ENCODE measurements at regions not wholly inside any gene's neighbourhood (a gene's known extent, or its start where the extent isn't known, plus 50 kb on each side); places are given as distances from the start of the nearest gene placed in this dataset.

DNA sequence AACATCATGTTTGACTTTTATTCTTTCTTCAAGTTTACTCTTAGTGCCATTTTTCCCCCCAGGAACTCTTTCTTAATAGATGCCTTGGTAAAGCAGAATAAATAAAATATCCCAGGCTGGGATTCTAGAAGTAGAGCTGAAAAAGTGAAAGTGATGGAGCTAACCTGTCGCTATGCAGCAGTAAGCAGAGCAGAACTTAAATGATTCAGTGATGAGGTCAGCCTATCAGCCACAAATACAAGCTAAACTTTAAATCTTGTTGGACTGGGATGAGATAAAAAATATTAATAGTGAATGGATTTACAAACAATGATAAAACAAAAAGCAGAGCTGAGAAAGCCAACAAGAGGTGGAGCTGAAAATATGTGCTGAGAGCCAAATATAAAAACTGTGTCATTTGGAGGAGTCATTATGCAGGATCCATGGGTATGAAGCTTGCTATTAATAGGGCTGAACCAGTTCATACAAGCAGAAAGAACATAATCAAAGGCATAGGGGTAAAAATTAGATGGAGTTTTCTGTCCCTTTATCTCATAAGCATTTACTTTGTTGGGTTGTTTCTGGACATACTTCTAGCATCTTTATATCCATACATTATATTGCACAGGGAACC lies 877.8 kb downstream of the EPHA7 start:
- H3K9me3 ChIP-seq = no peaks in the 10 kb centered on the region
- no peak overlapping the region for H3K27ac ChIP-seq
- WGBS (ENCODE audit: missing lambda C conversion rate) = 4% methylated on average over 1 of the region's 1 CpG
- DNase-seq (ENCODE audit: low read depth in 1 of 2, low spot score in 1 of 2) = no peak
- POLR2A ChIA-PET = no interaction called here
- H3K4me3 ChIP-seq = no peak overlapping the region
- FAIRE-seq = no peak
- no peaks in the 10 kb centered on the region for H3K4me1 ChIP-seq
- ATAC-seq = no peak
- no peak overlapping the region for H3K4me2 ChIP-seq
- CTCF ChIA-PET = interaction anchor here (0.5 kb wide), 1 partner anchor 1570 kb away, joined by 3 read pairs; no protein-coding TSS in a partner anchor
- TF ChIP-seq CEBPB (IDR thresholded peaks at IDR 0.05) (no peak), KDM5A (IDR thresholded peaks at IDR 0.05) (no peak), MYC (IDR thresholded peaks at IDR 0.05; ENCODE audit: borderline replicate concordance, low read length) (no peak), HOXB5 (CRISPR knock-in tag; IDR thresholded peaks at IDR 0.05) (no peak), FOSL2 (IDR thresholded peaks at IDR 0.05) (no peak), FOSL2 (CRISPR knock-in tag; IDR thresholded peaks at IDR 0.05) (no peak), CBX2 (IDR thresholded peaks at IDR 0.05; ENCODE audit: borderline replicate concordance, low read depth) (no peak), RNF2 (IDR thresholded peaks at IDR 0.05; ENCODE audit: borderline replicate concordance, low read depth) (no peak), ATOH8 (CRISPR knock-in tag; IDR thresholded peaks at IDR 0.05; ENCODE audit: low read depth) (no peak), FOSB (CRISPR knock-in tag; IDR thresholded peaks at IDR 0.05) (no peak), ZNF302 (CRISPR knock-in tag; IDR thresholded peaks at IDR 0.05) (no peak), ZSCAN20 (CRISPR knock-in tag; IDR thresholded peaks at IDR 0.05) (no peak), RARB (CRISPR knock-in tag; IDR thresholded peaks at IDR 0.05) (no peak), HOXA7 (CRISPR knock-in tag; IDR thresholded peaks at IDR 0.05) (no peak), EHMT2 (IDR thresholded peaks at IDR 0.05; ENCODE audit: low read depth) (no peak), HMGXB4 (CRISPR knock-in tag; IDR thresholded peaks at IDR 0.05; ENCODE audit: borderline replicate concordance) (no peak)
- TF ChIP-seq, protein P1, sequence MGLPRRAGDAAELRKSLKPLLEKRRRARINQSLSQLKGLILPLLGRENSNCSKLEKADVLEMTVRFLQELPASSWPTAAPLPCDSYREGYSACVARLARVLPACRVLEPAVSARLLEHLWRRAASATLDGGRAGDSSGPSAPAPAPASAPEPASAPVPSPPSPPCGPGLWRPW (IDR thresholded peaks at IDR 0.05) = no peak

GRCh38 chr6:92538926-92539325 lies 880.4 kb downstream of the EPHA7 start:
- TF ChIP-seq NFE2L2 (conservative IDR thresholded peaks at IDR 0.05; ENCODE audit: low read length) (no peak), EHF (CRISPR knock-in tag; IDR thresholded peaks at IDR 0.05) (no peak), EHMT2 (IDR thresholded peaks at IDR 0.05; ENCODE audit: low read depth) (no peak), BHLHE40 (IDR thresholded peaks at IDR 0.05; ENCODE audit: low read depth, low read length) (no peak), NR3C1 (IDR thresholded peaks at IDR 0.05) (no peak), POLR2A (IDR thresholded peaks at IDR 0.05; ENCODE audit: low read length) (no peak), E2F6 (IDR thresholded peaks at IDR 0.05; ENCODE audit: borderline replicate concordance, low read depth) (no peak), HDAC2 (IDR thresholded peaks at IDR 0.05) (no peak), PHF8 (IDR thresholded peaks at IDR 0.05; ENCODE audit: borderline replicate concordance, low read depth) (no peak), HOXB5 (CRISPR knock-in tag; IDR thresholded peaks at IDR 0.05) (no peak), CHD4 (IDR thresholded peaks at IDR 0.05; ENCODE audit: borderline replicate concordance) (no peak), TP53 (CRISPR knock-in tag; IDR thresholded peaks at IDR 0.05) (no peak), GATA3 (IDR thresholded peaks at IDR 0.05; ENCODE audit: borderline replicate concordance) (no peak), ZSCAN20 (CRISPR knock-in tag; IDR thresholded peaks at IDR 0.05) (no peak)
- TF ChIP-seq, protein P2, sequence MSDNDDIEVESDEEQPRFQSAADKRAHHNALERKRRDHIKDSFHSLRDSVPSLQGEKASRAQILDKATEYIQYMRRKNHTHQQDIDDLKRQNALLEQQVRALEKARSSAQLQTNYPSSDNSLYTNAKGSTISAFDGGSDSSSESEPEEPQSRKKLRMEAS (IDR thresholded peaks at IDR 0.05) = no peak
- TF ChIP-seq, protein P3, sequence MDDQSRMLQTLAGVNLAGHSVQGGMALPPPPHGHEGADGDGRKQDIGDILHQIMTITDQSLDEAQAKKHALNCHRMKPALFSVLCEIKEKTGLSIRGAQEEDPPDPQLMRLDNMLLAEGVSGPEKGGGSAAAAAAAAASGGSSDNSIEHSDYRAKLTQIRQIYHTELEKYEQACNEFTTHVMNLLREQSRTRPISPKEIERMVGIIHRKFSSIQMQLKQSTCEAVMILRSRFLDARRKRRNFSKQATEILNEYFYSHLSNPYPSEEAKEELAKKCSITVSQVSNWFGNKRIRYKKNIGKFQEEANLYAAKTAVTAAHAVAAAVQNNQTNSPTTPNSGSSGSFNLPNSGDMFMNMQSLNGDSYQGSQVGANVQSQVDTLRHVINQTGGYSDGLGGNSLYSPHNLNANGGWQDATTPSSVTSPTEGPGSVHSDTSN (IDR thresholded peaks at IDR 0.05) = no peak
- TF ChIP-seq, protein P1 (IDR thresholded peaks at IDR 0.05) = no peak
- ATAC-seq (no peak), FAIRE-seq (no peak), DNase-seq (ENCODE audit: low read depth in 1 of 2, low spot score in 1 of 2) (no peak)
- Histone ChIP-seq H3K4me3 (no peak overlapping the region), H3K4me2 (no peak overlapping the region), H3K4me1 (no peaks in the 10 kb centered on the region), H3K9me3 (no peaks in the 10 kb centered on the region), H3K27ac (no peak overlapping the region)
- CTCF ChIA-PET = no interaction called here
- POLR2A ChIA-PET = no interaction called here
